Right hindlimb (tissue), 1 donor: ENCODE measurements at regions not wholly inside any gene's neighbourhood (a gene's known extent, or its start where the extent isn't known, plus 50 kb on each side); places are given as distances from the start of the nearest gene placed in this dataset.

Experiments
- DNase-seq: peaks from one replicate; pipeline ENCODE4 v3.0.0-alpha.2; 2018

GRCh38 chr18:71689416-71690160 is 854.6 kb downstream of the CBLN2 start:
- no peak for DNase-seq

GRCh38 chr18:71682591-71682990 is 861.6 kb downstream of the CBLN2 start:
- no peak for DNase-seq

GRCh38 chr18:71678144-71678543 is 866.0 kb downstream of the CBLN2 start:
- DNase-seq: no peak

GRCh38 chr18:71673954-71674353 is 870.2 kb downstream of the CBLN2 start:
- no peak for DNase-seq

- no peak for DNase-seq
Measured at GRCh38 chr18:71673498-71673897, 870.6 kb downstream of the CBLN2 start.

- no peak for DNase-seq
Measured at GRCh38 chr18:71666481-71666880, 877.7 kb downstream of the CBLN2 start.

- no peak for DNase-seq
Measured at GRCh38 chr18:71665131-71665530, 879.0 kb downstream of the CBLN2 start.

GRCh38 chr18:71643822-71644221 is 900.3 kb downstream of the CBLN2 start:
- DNase-seq: no peak

GRCh38 chr18:71630696-71631095 is 913.4 kb downstream of the CBLN2 start:
- DNase-seq: no peak

GRCh38 chr18:71625556-71626090 is 918.5 kb downstream of the CBLN2 start:
- DNase-seq: no peak

- DNase-seq: no peak
Measured at GRCh38 chr18:71598374-71598773, 945.8 kb downstream of the CBLN2 start.

- no peak for DNase-seq
Measured at GRCh38 chr18:71597219-71597618, 946.9 kb downstream of the CBLN2 start.

- DNase-seq: no peak
Measured at GRCh38 chr18:71583252-71583651, 960.9 kb downstream of the CBLN2 start.

- DNase-seq: no peak
Measured at GRCh38 chr18:71554686-71555085, 989.5 kb downstream of the CBLN2 start.

GRCh38 chr18:71541643-71542042 is 1002.5 kb downstream of the CBLN2 start:
- no peak for DNase-seq

GRCh38 chr18:71529703-71530303 is 1014.3 kb downstream of the CBLN2 start:
- no peak for DNase-seq

- DNase-seq: no peak
Measured at GRCh38 chr18:71523483-71524435, 1020.4 kb downstream of the CBLN2 start.

- no peak for DNase-seq
Measured at GRCh38 chr18:71505526-71505925, 1038.6 kb downstream of the CBLN2 start.

- no peak for DNase-seq
Measured at GRCh38 chr18:71503222-71503621, 1040.9 kb downstream of the CBLN2 start.

GRCh38 chr18:71485611-71486010 is 1058.5 kb downstream of the CBLN2 start:
- no peak for DNase-seq

GRCh38 chr18:71471963-71472725 is 1072.0 kb downstream of the CBLN2 start:
- DNase-seq: no peak

GRCh38 chr18:71456206-71456605 is 1087.9 kb downstream of the CBLN2 start:
- no peak for DNase-seq
